ENCODE measurements at regions not wholly inside any gene's neighbourhood (a gene's known extent, or its start where the extent isn't known, plus 50 kb on each side); places are given as distances from the start of the nearest gene placed in this dataset.
"Not testable (repeated sequence)": the region's sequence is repeated elsewhere in the genome, so short reads cannot be mapped to it uniquely, and the experiment has no call there.

DNA sequence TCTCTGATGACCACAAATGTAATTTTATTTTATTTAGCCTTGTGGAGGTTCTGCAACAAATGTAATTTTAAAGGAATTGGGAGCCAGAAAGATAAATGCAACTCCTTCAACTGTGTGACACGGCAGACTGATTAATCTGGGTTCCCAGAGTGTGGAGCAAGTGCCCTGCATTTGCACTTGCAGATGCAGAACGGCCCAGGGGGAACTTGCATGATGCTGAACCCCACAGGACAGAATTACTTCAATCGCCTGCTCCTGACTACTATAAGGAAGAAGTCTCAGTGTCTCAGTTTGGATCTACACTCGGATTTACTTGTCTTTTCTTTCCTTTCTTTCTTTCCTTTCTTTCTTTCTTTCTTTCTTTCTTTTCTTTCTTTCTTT lies 107.2 kb upstream of the ACBD5 start:
- TF ChIP-seq, protein P1, sequence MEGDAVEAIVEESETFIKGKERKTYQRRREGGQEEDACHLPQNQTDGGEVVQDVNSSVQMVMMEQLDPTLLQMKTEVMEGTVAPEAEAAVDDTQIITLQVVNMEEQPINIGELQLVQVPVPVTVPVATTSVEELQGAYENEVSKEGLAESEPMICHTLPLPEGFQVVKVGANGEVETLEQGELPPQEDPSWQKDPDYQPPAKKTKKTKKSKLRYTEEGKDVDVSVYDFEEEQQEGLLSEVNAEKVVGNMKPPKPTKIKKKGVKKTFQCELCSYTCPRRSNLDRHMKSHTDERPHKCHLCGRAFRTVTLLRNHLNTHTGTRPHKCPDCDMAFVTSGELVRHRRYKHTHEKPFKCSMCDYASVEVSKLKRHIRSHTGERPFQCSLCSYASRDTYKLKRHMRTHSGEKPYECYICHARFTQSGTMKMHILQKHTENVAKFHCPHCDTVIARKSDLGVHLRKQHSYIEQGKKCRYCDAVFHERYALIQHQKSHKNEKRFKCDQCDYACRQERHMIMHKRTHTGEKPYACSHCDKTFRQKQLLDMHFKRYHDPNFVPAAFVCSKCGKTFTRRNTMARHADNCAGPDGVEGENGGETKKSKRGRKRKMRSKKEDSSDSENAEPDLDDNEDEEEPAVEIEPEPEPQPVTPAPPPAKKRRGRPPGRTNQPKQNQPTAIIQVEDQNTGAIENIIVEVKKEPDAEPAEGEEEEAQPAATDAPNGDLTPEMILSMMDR (conservative IDR thresholded peaks at IDR 0.05; ENCODE audit: low read depth, low read length) = not testable (repeated sequence)
- TF ChIP-seq POLR2A (IDR thresholded peaks at IDR 0.05; ENCODE audit: low read depth, low read length); RAD21 (IDR thresholded peaks at IDR 0.05; ENCODE audit: low read length); CEBPB (IDR thresholded peaks at IDR 0.05; ENCODE audit: low read depth, low read length); MAZ (IDR thresholded peaks at IDR 0.05; ENCODE audit: borderline replicate concordance, low read depth, low read length); FOS (IDR thresholded peaks at IDR 0.05; ENCODE audit: low read depth, low read length); BHLHE40 (IDR thresholded peaks at IDR 0.05; ENCODE audit: low read depth, low read length); SMC3 (IDR thresholded peaks at IDR 0.05; ENCODE audit: low read depth, low read length); RFX5 (IDR thresholded peaks at IDR 0.05; ENCODE audit: low read depth, low read length); CHD1 (IDR thresholded peaks at IDR 0.05; ENCODE audit: low read depth, low read length): not testable (repeated sequence)
- TF ChIP-seq, protein P2, sequence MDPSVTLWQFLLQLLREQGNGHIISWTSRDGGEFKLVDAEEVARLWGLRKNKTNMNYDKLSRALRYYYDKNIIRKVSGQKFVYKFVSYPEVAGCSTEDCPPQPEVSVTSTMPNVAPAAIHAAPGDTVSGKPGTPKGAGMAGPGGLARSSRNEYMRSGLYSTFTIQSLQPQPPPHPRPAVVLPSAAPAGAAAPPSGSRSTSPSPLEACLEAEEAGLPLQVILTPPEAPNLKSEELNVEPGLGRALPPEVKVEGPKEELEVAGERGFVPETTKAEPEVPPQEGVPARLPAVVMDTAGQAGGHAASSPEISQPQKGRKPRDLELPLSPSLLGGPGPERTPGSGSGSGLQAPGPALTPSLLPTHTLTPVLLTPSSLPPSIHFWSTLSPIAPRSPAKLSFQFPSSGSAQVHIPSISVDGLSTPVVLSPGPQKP (IDR thresholded peaks at IDR 0.05; ENCODE audit: borderline replicate concordance, low read depth, low read length) = not testable (repeated sequence)
